ENCODE measurements at regions not wholly inside any gene's neighbourhood (a gene's known extent, or its start where the extent isn't known, plus 50 kb on each side); places are given as distances from the start of the nearest gene placed in this dataset.
"Not testable (repeated sequence)": the region's sequence is repeated elsewhere in the genome, so short reads cannot be mapped to it uniquely, and the experiment has no call there.

DNA sequence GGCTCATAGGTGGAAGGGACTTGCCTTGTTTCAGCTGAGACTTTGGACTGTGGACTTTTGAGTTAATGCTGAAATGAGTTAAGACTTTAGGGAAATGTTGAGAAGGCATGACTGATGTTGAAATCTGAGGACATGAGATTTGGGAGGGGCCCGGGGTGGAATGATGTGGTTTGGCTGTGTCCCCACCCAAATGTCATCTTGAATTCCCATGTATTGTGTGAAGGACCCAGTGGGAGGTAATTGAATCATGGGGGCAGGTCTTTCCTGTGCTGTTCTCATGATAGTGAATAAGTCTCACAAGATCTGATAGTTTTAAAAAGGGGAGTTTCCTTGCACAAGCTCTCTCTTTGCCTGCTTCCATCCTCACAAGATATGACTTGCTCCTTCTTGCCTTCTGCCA, 231.7 kb downstream of the TAF11L14 start:
- TF ChIP-seq, protein P1, sequence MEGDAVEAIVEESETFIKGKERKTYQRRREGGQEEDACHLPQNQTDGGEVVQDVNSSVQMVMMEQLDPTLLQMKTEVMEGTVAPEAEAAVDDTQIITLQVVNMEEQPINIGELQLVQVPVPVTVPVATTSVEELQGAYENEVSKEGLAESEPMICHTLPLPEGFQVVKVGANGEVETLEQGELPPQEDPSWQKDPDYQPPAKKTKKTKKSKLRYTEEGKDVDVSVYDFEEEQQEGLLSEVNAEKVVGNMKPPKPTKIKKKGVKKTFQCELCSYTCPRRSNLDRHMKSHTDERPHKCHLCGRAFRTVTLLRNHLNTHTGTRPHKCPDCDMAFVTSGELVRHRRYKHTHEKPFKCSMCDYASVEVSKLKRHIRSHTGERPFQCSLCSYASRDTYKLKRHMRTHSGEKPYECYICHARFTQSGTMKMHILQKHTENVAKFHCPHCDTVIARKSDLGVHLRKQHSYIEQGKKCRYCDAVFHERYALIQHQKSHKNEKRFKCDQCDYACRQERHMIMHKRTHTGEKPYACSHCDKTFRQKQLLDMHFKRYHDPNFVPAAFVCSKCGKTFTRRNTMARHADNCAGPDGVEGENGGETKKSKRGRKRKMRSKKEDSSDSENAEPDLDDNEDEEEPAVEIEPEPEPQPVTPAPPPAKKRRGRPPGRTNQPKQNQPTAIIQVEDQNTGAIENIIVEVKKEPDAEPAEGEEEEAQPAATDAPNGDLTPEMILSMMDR (tag by site-specific recombination; IDR thresholded peaks at IDR 0.05) = not testable (repeated sequence)
- not testable (repeated sequence) for TF ChIP-seq ZNF292 (tag by site-specific recombination; IDR thresholded peaks at IDR 0.05; ENCODE audit: borderline replicate concordance, low read depth); SETDB1 (IDR thresholded peaks at IDR 0.05; ENCODE audit: insufficient read length, low read length); ZFP41 (tag by site-specific recombination; IDR thresholded peaks at IDR 0.05; ENCODE audit: borderline replicate concordance); ZBTB21 (tag by site-specific recombination; IDR thresholded peaks at IDR 0.05); ZNF138 (tag by site-specific recombination; IDR thresholded peaks at IDR 0.05; ENCODE audit: borderline replicate concordance)
- TF ChIP-seq, protein P2, sequence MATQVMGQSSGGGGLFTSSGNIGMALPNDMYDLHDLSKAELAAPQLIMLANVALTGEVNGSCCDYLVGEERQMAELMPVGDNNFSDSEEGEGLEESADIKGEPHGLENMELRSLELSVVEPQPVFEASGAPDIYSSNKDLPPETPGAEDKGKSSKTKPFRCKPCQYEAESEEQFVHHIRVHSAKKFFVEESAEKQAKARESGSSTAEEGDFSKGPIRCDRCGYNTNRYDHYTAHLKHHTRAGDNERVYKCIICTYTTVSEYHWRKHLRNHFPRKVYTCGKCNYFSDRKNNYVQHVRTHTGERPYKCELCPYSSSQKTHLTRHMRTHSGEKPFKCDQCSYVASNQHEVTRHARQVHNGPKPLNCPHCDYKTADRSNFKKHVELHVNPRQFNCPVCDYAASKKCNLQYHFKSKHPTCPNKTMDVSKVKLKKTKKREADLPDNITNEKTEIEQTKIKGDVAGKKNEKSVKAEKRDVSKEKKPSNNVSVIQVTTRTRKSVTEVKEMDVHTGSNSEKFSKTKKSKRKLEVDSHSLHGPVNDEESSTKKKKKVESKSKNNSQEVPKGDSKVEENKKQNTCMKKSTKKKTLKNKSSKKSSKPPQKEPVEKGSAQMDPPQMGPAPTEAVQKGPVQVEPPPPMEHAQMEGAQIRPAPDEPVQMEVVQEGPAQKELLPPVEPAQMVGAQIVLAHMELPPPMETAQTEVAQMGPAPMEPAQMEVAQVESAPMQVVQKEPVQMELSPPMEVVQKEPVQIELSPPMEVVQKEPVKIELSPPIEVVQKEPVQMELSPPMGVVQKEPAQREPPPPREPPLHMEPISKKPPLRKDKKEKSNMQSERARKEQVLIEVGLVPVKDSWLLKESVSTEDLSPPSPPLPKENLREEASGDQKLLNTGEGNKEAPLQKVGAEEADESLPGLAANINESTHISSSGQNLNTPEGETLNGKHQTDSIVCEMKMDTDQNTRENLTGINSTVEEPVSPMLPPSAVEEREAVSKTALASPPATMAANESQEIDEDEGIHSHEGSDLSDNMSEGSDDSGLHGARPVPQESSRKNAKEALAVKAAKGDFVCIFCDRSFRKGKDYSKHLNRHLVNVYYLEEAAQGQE (tag by site-specific recombination; IDR thresholded peaks at IDR 0.05) = not testable (repeated sequence)

Measured in HEK293 (cell line).